ENCODE measurements at regions not wholly inside any gene's neighbourhood (a gene's known extent, or its start where the extent isn't known, plus 50 kb on each side); places are given as distances from the start of the nearest gene placed in this dataset.

GRCh38 chr4:103306870-103307375 is 108.8 kb upstream of the CENPE start:
- TF ChIP-seq MAFK (IDR thresholded peaks at IDR 0.05; ENCODE audit: low read length) (no peak), PKNOX1 (IDR thresholded peaks at IDR 0.05) (no peak), FOXA1 (IDR thresholded peaks at IDR 0.05; ENCODE audit: borderline replicate concordance) (no peak), SP1 (CRISPR knock-in tag; IDR thresholded peaks at IDR 0.05) (no peak)

Measured in K562 (cell line).